ENCODE measurements at regions not wholly inside any gene's neighbourhood (a gene's known extent, or its start where the extent isn't known, plus 50 kb on each side); places are given as distances from the start of the nearest gene placed in this dataset.

- TF ChIP-seq CTCF (conservative IDR thresholded peaks at IDR 0.05; ENCODE audit: low read length) (no peak), EZH2phosphoT487 (IDR thresholded peaks at IDR 0.05; ENCODE audit: borderline replicate concordance, low read depth, low read length) (no peak)
Measured at GRCh38 chr4:64796581-64796980, 387.3 kb upstream of the TECRL start.

All from OCI-LY7 (cell line).